ENCODE measurements at regions not wholly inside any gene's neighbourhood (a gene's known extent, or its start where the extent isn't known, plus 50 kb on each side); places are given as distances from the start of the nearest gene placed in this dataset.

DNA sequence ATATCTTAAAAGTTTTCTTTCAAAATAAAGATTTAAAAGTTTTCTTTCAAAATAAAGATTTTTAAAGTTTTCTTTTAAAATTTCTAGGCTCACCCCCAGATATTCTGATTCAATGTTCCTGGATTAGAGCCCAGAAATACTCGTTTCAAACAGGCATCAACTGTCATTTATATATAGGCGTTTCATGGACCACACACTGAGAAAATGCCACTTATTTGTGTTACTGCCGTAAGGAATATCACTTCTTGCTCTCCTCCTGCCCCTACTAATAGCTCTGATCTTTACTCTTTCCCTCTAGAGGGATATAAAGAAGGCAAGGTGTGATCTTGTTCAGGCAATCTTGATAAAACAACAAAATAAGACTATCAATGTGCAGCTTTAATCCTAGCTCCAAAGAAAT is 1324.1 kb downstream of the CDH8 start:
- TF ChIP-seq, protein P1, sequence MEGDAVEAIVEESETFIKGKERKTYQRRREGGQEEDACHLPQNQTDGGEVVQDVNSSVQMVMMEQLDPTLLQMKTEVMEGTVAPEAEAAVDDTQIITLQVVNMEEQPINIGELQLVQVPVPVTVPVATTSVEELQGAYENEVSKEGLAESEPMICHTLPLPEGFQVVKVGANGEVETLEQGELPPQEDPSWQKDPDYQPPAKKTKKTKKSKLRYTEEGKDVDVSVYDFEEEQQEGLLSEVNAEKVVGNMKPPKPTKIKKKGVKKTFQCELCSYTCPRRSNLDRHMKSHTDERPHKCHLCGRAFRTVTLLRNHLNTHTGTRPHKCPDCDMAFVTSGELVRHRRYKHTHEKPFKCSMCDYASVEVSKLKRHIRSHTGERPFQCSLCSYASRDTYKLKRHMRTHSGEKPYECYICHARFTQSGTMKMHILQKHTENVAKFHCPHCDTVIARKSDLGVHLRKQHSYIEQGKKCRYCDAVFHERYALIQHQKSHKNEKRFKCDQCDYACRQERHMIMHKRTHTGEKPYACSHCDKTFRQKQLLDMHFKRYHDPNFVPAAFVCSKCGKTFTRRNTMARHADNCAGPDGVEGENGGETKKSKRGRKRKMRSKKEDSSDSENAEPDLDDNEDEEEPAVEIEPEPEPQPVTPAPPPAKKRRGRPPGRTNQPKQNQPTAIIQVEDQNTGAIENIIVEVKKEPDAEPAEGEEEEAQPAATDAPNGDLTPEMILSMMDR (IDR thresholded peaks at IDR 0.05; ENCODE audit: low read depth, low read length), result no peak
- no peak for DNase-seq (ENCODE audit: low read depth in 2 of 2)
- H3K4me3 ChIP-seq (replicated peaks in 1 of 2; ENCODE audit: low read depth in 2 of 2, low read length in 2 of 2), result no peak overlapping the region

GRCh38 chr16:60704726-60705125 is 1331.5 kb downstream of the CDH8 start:
- DNase-seq (ENCODE audit: low read depth in 2 of 2), result no peak
- TF ChIP-seq, protein P1 (IDR thresholded peaks at IDR 0.05; ENCODE audit: low read depth, low read length), result no peak
- no peak overlapping the region for H3K4me3 ChIP-seq (replicated peaks in 1 of 2; ENCODE audit: low read depth in 2 of 2, low read length in 2 of 2)

DNA sequence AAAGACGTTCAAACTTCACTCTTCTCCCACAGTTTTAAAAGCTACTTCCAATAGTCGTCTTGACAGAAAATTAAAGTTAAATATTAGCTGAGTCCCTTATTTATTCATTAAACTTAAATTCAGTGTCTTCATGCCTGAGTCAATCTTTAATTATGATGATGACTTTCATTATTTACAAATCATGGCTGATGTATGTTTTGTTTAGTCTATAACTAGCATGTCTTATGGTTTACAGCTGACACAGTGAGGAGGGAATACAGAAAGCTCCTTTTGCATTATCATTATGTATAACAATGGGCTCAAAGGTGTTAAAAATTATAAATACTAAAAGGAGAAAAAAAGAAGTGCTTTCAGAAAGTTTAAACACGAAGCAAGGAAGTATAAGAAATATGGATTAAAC is 1333.1 kb downstream of the CDH8 start:
- DNase-seq (ENCODE audit: low read depth in 2 of 2), result no peak
- TF ChIP-seq, protein P1 (IDR thresholded peaks at IDR 0.05; ENCODE audit: low read depth, low read length), result no peak

GRCh38 chr16:60686824-60687223 is 1349.4 kb downstream of the CDH8 start:
- TF ChIP-seq, protein P1 (IDR thresholded peaks at IDR 0.05; ENCODE audit: low read depth, low read length), result no peak
- H3K4me3 ChIP-seq (replicated peaks in 1 of 2; ENCODE audit: low read depth in 2 of 2, low read length in 2 of 2), result no peak overlapping the region

More for the DNA sequence above, 1333.1 kb downstream of the CDH8 start:
- no peak overlapping the region for H3K4me3 ChIP-seq (replicated peaks in 1 of 2; ENCODE audit: low read depth in 2 of 2, low read length in 2 of 2)

GRCh38 chr16:60684002-60684401 is 1352.2 kb downstream of the CDH8 start:
- no peak for DNase-seq (ENCODE audit: low read depth in 2 of 2)
- TF ChIP-seq, protein P1 (IDR thresholded peaks at IDR 0.05; ENCODE audit: low read depth, low read length), result no peak
- no peak overlapping the region for H3K4me3 ChIP-seq (replicated peaks in 1 of 2; ENCODE audit: low read depth in 2 of 2, low read length in 2 of 2)

More at GRCh38 chr16:60686824-60687223, 1349.4 kb downstream of the CDH8 start:
- no peak for DNase-seq (ENCODE audit: low read depth in 2 of 2)

GRCh38 chr16:60682219-60682618 is 1354.0 kb downstream of the CDH8 start:
- no peak for DNase-seq (ENCODE audit: low read depth in 2 of 2)
- TF ChIP-seq, protein P1 (IDR thresholded peaks at IDR 0.05; ENCODE audit: low read depth, low read length), result no peak
- no peak overlapping the region for H3K4me3 ChIP-seq (replicated peaks in 1 of 2; ENCODE audit: low read depth in 2 of 2, low read length in 2 of 2)

- H3K4me3 ChIP-seq (replicated peaks in 1 of 2; ENCODE audit: low read depth in 2 of 2, low read length in 2 of 2), result no peak overlapping the region
- no peak for DNase-seq (ENCODE audit: low read depth in 2 of 2)
Measured at GRCh38 chr16:60681043-60681442, 1355.2 kb downstream of the CDH8 start.

More at GRCh38 chr16:60681043-60681442, 1355.2 kb downstream of the CDH8 start:
- TF ChIP-seq, protein P1 (IDR thresholded peaks at IDR 0.05; ENCODE audit: low read depth, low read length), result no peak
